Breast epithelium (tissue), 3 donors: ENCODE measurements at regions not wholly inside any gene's neighbourhood (a gene's known extent, or its start where the extent isn't known, plus 50 kb on each side); places are given as distances from the start of the nearest gene placed in this dataset.

ENCODE experiments used
- POLR2A ChIP-seq: fragments of 450-650 bp; IDR thresholded peaks from one replicate; pipeline ENCODE4 v1.6.1; 2016; ENCODE audit warnings: antibody characterized with exemption, mild to moderate bottlenecking, moderate library complexity
- POLR2AphosphoS5 ChIP-seq, 3 donors: sonication (generic); formaldehyde crosslinking; IDR thresholded peaks; one replicate each; pipeline ENCODE4 v1.6.1; 2017; ENCODE audit warnings: antibody characterized with exemption in 3 of 3
- TF ChIP-seq, protein P1 (sequence below), 3 donors: fragments of 450-650 bp; IDR thresholded peaks; one replicate each; pipeline ENCODE4 v1.5.1; 2016 to 2017; ENCODE audit warnings: antibody characterized with exemption in 3 of 3, mild to moderate bottlenecking in 3 of 3, moderate library complexity in 3 of 3

DNA sequence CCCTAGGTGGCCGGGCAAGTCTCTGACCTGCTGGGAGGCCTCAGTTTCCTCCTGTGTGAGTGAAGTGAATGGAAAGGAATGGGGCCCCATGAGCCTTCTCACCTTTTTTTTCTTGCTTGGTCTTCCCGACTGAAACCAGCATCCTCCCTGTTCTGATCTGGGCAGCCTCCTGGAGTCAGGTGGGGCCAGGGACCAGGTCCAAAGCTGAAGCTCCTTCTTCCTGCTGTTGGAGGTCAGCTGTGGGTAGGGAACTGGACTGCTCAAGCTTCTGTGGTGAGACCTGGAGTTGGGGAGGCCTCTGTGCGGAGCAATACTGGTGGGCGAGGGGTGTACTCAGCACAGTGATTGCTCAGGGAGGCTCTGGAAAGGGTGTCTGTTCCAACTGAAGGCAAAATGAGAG, 99.7 kb downstream of the PCSK1 start:
- TF ChIP-seq, protein P1, sequence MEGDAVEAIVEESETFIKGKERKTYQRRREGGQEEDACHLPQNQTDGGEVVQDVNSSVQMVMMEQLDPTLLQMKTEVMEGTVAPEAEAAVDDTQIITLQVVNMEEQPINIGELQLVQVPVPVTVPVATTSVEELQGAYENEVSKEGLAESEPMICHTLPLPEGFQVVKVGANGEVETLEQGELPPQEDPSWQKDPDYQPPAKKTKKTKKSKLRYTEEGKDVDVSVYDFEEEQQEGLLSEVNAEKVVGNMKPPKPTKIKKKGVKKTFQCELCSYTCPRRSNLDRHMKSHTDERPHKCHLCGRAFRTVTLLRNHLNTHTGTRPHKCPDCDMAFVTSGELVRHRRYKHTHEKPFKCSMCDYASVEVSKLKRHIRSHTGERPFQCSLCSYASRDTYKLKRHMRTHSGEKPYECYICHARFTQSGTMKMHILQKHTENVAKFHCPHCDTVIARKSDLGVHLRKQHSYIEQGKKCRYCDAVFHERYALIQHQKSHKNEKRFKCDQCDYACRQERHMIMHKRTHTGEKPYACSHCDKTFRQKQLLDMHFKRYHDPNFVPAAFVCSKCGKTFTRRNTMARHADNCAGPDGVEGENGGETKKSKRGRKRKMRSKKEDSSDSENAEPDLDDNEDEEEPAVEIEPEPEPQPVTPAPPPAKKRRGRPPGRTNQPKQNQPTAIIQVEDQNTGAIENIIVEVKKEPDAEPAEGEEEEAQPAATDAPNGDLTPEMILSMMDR (IDR thresholded peaks at IDR 0.05), result no peak
- TF ChIP-seq POLR2A, result no peak
- no peak for TF ChIP-seq POLR2AphosphoS5 (IDR thresholded peaks at IDR 0.05)
